Prostate gland (tissue), 2 donors: ENCODE measurements at regions not wholly inside any gene's neighbourhood (a gene's known extent, or its start where the extent isn't known, plus 50 kb on each side); places are given as distances from the start of the nearest gene placed in this dataset.

Experiments used
- CTCF ChIP-seq, 4 experiments: fragments of 200-600 bp in 2 of 4; fragments of 450-650 bp in 2 of 4; sonication (generic) in 2 of 4; IDR thresholded peaks; 1 replicate in 3 of 4; 2 replicates in 1 of 4; pipeline ENCODE4 v1.5.1; 2016 to 2019; ENCODE audit warnings: antibody characterized with exemption in 4 of 4, mild to moderate bottlenecking in 2 of 4, moderate library complexity in 2 of 4
- POLR2A ChIP-seq: fragments of 450-650 bp; IDR thresholded peaks from one replicate; pipeline ENCODE4 v1.6.1; 2016; ENCODE audit warnings: antibody characterized with exemption, mild to moderate bottlenecking

- no peak for TF ChIP-seq CTCF (IDR thresholded peaks at IDR 0.05)
- TF ChIP-seq POLR2A, result no peak
These were observed 1023.1 kb downstream of the SUCLG1 start for GRCh38 chr2:83435989-83436388.
